ENCODE measurements at regions not wholly inside any gene's neighbourhood (a gene's known extent, or its start where the extent isn't known, plus 50 kb on each side); places are given as distances from the start of the nearest gene placed in this dataset.

DNA sequence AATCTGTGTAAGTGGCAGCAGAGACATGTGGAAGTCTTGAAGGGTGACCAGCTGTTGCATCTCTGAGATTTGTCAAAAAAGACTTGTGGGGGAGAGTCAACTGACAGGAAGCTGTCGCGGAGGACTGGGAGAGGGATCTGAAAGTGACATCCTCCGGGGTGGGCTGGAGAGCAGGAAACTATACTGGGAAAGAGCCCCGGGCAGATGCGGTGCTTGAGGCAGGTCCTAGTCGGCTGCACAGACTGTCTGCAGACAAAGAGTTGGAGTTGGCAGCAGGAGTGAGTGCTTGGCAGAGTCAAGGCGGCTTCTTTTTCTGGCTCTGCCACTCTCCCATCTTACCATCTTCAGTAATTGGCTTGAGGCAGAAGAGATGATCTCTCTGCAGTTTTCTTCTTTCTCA lies 294.0 kb upstream of the C1orf87 start:
- no peaks in the 10 kb centered on the region for H3K4me1 ChIP-seq
- no peak for TF ChIP-seq CTCF (IDR thresholded peaks at IDR 0.05)
- H3K36me3 ChIP-seq = no peaks in the 10 kb centered on the region
- no peak overlapping the region for H3K27ac ChIP-seq
- intact Hi-C loops (cut with DNase I) = no loop called here
- ATAC-seq (no peak), DNase-seq (no peak), FAIRE-seq (no peak)
- no peaks in the 10 kb centered on the region for H3K9me3 ChIP-seq
- H3K4me3 ChIP-seq = no peak overlapping the region
- H3K27me3 ChIP-seq = no peaks in the 10 kb centered on the region
- WGBS, 2 donors = 57 to 67% methylated on average over 7 of the region's 7 CpGs

DNA sequence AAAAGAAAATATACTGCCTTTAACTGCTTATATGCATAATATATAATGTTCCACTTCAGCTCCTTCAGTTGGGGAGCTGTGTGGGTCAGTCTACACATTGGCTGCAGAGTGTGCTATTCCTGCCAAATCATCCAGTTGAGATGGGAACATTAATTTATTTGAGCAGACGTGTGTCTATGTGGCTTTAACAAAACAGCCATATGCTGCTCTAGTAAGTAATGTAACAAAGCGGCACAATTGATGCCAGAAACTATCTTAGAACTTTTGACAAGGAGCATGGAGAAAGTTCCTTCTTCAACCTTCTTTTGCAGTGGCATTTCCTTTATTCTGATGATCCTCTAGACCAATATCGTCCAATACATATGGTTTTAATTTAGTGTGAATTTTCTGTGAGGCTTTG lies 285.9 kb upstream of the C1orf87 start:
- H3K9me3 ChIP-seq = no peaks in the 10 kb centered on the region
- H3K4me3 ChIP-seq = no peak overlapping the region
- no peak for TF ChIP-seq CTCF (IDR thresholded peaks at IDR 0.05)
- FAIRE-seq (no peak), DNase-seq (no peak), ATAC-seq (no peak)
- no peaks in the 10 kb centered on the region for H3K27me3 ChIP-seq
- H3K27ac ChIP-seq = no peak overlapping the region
- 66 to 71% methylated on average over 3 of the region's 3 CpGs for WGBS, 2 donors
- intact Hi-C loops (cut with DNase I) = no loop called here
- no peaks in the 10 kb centered on the region for H3K36me3 ChIP-seq
- no peaks in the 10 kb centered on the region for H3K4me1 ChIP-seq

DNA sequence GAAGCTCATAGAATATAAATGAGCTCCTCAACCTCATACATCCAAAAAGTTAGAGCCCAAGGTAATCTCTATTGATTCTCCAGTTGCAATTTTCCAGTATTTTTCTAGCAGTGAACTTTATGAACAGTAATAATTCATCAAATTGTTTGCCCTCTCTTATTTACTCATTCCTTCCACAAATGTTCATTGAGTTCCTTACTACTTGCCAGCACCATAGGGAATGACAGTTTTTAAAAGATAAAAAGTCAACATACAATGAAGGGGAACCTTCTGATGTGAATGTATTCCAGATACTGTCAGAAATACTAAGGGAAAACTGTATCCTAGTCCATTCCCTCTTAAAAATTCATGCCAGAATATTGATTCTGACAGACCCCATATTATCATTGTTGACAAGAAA lies 277.0 kb upstream of the C1orf87 start:
- FAIRE-seq (no peak), ATAC-seq (no peak), DNase-seq (no peak)
- no peaks in the 10 kb centered on the region for H3K9me3 ChIP-seq
- H3K4me1 ChIP-seq = no peaks in the 10 kb centered on the region
- intact Hi-C loops (cut with DNase I) = no loop called here
- H3K27ac ChIP-seq = no peak overlapping the region
- H3K4me3 ChIP-seq = no peak overlapping the region
- no peak for TF ChIP-seq CTCF (IDR thresholded peaks at IDR 0.05)
- H3K27me3 ChIP-seq = no peaks in the 10 kb centered on the region
- no peaks in the 10 kb centered on the region for H3K36me3 ChIP-seq

GRCh38 chr1:60348884-60349283 lies 275.3 kb upstream of the C1orf87 start:
- DNase-seq (no peak), ATAC-seq (no peak), FAIRE-seq (no peak)
- Histone ChIP-seq H3K4me1 (no peaks in the 10 kb centered on the region), H3K9me3 (no peaks in the 10 kb centered on the region), H3K4me3 (no peak overlapping the region), H3K27ac (no peak overlapping the region), H3K36me3 (no peaks in the 10 kb centered on the region), H3K27me3 (no peaks in the 10 kb centered on the region)
- intact Hi-C loops (cut with DNase I) = no loop called here
- WGBS, 2 donors = 77 to 87% methylated on average over 1 of the region's 1 CpG
- TF ChIP-seq CTCF (IDR thresholded peaks at IDR 0.05) = no peak

GRCh38 chr1:60345621-60346020 lies 272.1 kb upstream of the C1orf87 start:
- no peaks in the 10 kb centered on the region for H3K27me3 ChIP-seq
- FAIRE-seq = no peak
- DNase-seq = no peak
- H3K27ac ChIP-seq = no peak overlapping the region
- H3K9me3 ChIP-seq = no peaks in the 10 kb centered on the region
- no peak overlapping the region for H3K4me3 ChIP-seq
- ATAC-seq = no peak
- intact Hi-C loops (cut with DNase I) = no loop called here
- no peak for TF ChIP-seq CTCF (IDR thresholded peaks at IDR 0.05)
- 87 to 97% methylated on average over 1 of the region's 1 CpG for WGBS, 2 donors
- no peaks in the 10 kb centered on the region for H3K4me1 ChIP-seq
- H3K36me3 ChIP-seq = no peaks in the 10 kb centered on the region
